Naive thymus-derived CD4-positive, alpha-beta T cell (primary cell): ENCODE measurements at regions not wholly inside any gene's neighbourhood (a gene's known extent, or its start where the extent isn't known, plus 50 kb on each side); places are given as distances from the start of the nearest gene placed in this dataset.

Source experiments
- ATAC-seq: fragments of 150-1000 bp; cut with Tn5 transposase; 2 replicates; pipeline ENCODE4 v1.10.0; 2021; ENCODE audit warnings: mild to moderate bottlenecking, moderate library complexity
- CTCF ChIA-PET: fragments of 350-600 bp; sonication (Branson Sonifier 250); formaldehyde crosslinking; loops from one replicate; lab custom pipeline; 2021; ENCODE audit warnings: antibody characterized with exemption; lab: Charles Lee
- POLR2A ChIA-PET: fragments of 350-600 bp; sonication (Branson Sonifier 250); formaldehyde crosslinking; loops from one replicate; lab custom pipeline; 2021; ENCODE audit warnings: antibody characterized with exemption, inconsistent platforms; lab: Charles Lee
- DNase-seq, 9 donors: peaks; one replicate each; pipeline versions ENCODE4 v3.0.0 to v3.0.0-alpha.2; 2020 to 2022; ENCODE audit warnings: mixed read lengths in 1 of 9
- H3K27ac ChIP-seq: one replicate; pipeline ENCODE4 v1.7.0; 2013; ENCODE audit warnings: mild to moderate bottlenecking, low read depth, low read length, moderate library complexity
- H3K27me3 ChIP-seq, 2 donors: one replicate each; pipeline ENCODE4 v1.7.0; 2013; ENCODE audit warnings: low read length in 2 of 2, mild to moderate bottlenecking in 2 of 2, moderate library complexity in 2 of 2; ENCODE audit not compliant: control insufficient read depth in 2 of 2, insufficient read depth in 2 of 2
- H3K36me3 ChIP-seq, 3 experiments: 1 replicate in 2 of 3; 2 replicates in 1 of 3; pipeline ENCODE4 v1.7.0; 2013; ENCODE audit warnings: low read length in 3 of 3, mild to moderate bottlenecking in 3 of 3, moderate library complexity in 1 of 3; ENCODE audit not compliant: insufficient read depth in 3 of 3, control insufficient read depth in 2 of 3
- H3K4me1 ChIP-seq, 2 donors: one replicate each; pipeline ENCODE4 v1.7.0; 2013; ENCODE audit warnings: low read length in 2 of 2, mild to moderate bottlenecking in 2 of 2, moderate library complexity in 1 of 2; ENCODE audit not compliant: control insufficient read depth in 2 of 2, insufficient read depth in 2 of 2
- H3K4me3 ChIP-seq: 2 replicates; pipeline ENCODE4 v1.7.0; 2013; ENCODE audit warnings: mild to moderate bottlenecking, low read length
- H3K9me3 ChIP-seq, 3 experiments: 1 replicate in 2 of 3; 2 replicates in 1 of 3; pipeline ENCODE4 v1.7.0; 2013; ENCODE audit warnings: low read length in 3 of 3; ENCODE audit not compliant: control insufficient read depth in 2 of 3
- H3K27ac Mint-ChIP-seq, 9 donors: one replicate each; pipeline ENCODE4 v1.8.0; 2020 to 2022; ENCODE audit warnings: mixed read lengths in 9 of 9, mild to moderate bottlenecking in 8 of 9, moderate library complexity in 5 of 9, inconsistent platforms in 2 of 9
- H3K27me3 Mint-ChIP-seq, 5 donors: one replicate each; pipeline ENCODE4 v1.8.0; 2021 to 2022; ENCODE audit warnings: mixed read lengths in 5 of 5, mild to moderate bottlenecking in 1 of 5
- H3K36me3 Mint-ChIP-seq, 5 donors: one replicate each; pipeline ENCODE4 v1.8.0; 2020 to 2022; ENCODE audit warnings: mixed read lengths in 5 of 5, mild to moderate bottlenecking in 3 of 5, inconsistent platforms in 1 of 5
- H3K4me1 Mint-ChIP-seq, 7 donors: one replicate each; pipeline ENCODE4 v1.8.0; 2020 to 2022; ENCODE audit warnings: mixed read lengths in 7 of 7, mild to moderate bottlenecking in 3 of 7, inconsistent platforms in 1 of 7
- H3K4me3 Mint-ChIP-seq, 10 donors: one replicate each; pipeline ENCODE4 v1.8.0; 2020 to 2022; ENCODE audit warnings: mild to moderate bottlenecking in 10 of 10, mixed read lengths in 10 of 10, moderate library complexity in 6 of 10, inconsistent platforms in 2 of 10
- H3K9me3 Mint-ChIP-seq, 11 donors: one replicate each; pipeline ENCODE4 v1.8.0; 2020 to 2022; ENCODE audit warnings: mixed read lengths in 11 of 11, mild to moderate bottlenecking in 4 of 11, inconsistent platforms in 1 of 11, moderate library complexity in 1 of 11
- intact Hi-C, 2 donors: fragments of 100-400 bp; cut with micrococcal nuclease; formaldehyde crosslinking; loops; one replicate each; pipeline ENCODE4 v1.15.1; 2023

DNA sequence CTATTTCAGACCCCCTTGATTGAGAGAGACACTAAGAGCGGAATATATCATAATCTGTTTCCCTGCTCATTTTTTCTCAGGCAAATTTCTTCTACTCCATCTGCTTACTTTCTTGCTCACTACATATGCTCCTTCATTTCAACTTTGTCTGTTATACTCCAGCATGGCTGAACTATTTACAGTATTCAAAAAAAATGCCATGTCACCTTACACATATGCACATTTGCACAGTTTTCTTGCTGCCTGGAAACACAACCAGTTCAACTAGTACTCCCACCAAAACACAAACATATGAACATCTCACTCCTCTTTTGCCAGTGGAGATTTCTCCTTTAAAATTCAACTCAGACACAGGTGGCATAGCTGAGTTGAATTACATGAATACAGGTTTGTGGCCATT lies 1142.1 kb upstream of the CADM2 start:
- no peaks in the 10 kb centered on the region for H3K9me3 ChIP-seq
- Mint-ChIP-seq H3K9me3 (peaks cover 0 to 22% (median 7%) of the 10 kb centered on the region in 11 donors), H3K36me3 (no peaks in the 10 kb centered on the region), H3K27me3 (no peaks in the 10 kb centered on the region), H3K27ac (no peak overlapping the region), H3K4me1 (no peaks in the 10 kb centered on the region), H3K4me3 (no peak overlapping the region)
- H3K27ac ChIP-seq = no peak overlapping the region
- intact Hi-C loops = no loop called here
- H3K27me3 ChIP-seq = no peaks in the 10 kb centered on the region
- no peaks in the 10 kb centered on the region for H3K4me1 ChIP-seq
- no peaks in the 10 kb centered on the region for H3K36me3 ChIP-seq
- DNase-seq (no peak), ATAC-seq (no peak)
- POLR2A ChIA-PET = no interaction called here
- CTCF ChIA-PET = no interaction called here
- H3K4me3 ChIP-seq = no peak overlapping the region

DNA sequence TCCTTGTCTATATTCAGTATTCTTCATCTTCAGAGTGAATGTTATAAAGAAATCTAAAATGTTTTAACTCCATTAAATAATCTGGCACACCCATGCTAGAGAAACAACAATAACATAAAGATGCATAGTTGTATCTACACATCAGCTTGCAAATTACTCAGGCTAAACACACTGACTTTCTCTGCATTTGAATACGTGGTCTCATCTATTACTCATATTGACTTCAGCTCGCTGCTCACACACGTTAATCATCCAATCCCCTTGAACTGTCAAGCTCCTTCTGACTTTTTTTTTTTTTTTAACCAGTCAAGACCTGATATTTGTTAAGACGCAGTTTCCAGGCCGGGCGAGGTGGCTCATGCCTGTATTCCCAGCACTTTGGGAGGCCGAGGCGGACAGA lies 1137.3 kb upstream of the CADM2 start:
- intact Hi-C loops = no loop called here
- Mint-ChIP-seq H3K36me3 (no peaks in the 10 kb centered on the region), H3K27ac (no peak overlapping the region), H3K4me1 (no peaks in the 10 kb centered on the region), H3K27me3 (no peaks in the 10 kb centered on the region), H3K4me3 (no peak overlapping the region), H3K9me3 (peaks cover 0 to 23% (median 7%) of the 10 kb centered on the region in 11 donors)
- no peak overlapping the region for H3K4me3 ChIP-seq
- ChIA-PET CTCF (no interaction called here), POLR2A (no interaction called here)
- no peaks in the 10 kb centered on the region for H3K4me1 ChIP-seq
- no peaks in the 10 kb centered on the region for H3K9me3 ChIP-seq
- H3K27ac ChIP-seq = no peak overlapping the region
- DNase-seq (no peak), ATAC-seq (no peak)
- no peaks in the 10 kb centered on the region for H3K36me3 ChIP-seq
- H3K27me3 ChIP-seq = no peaks in the 10 kb centered on the region

DNA sequence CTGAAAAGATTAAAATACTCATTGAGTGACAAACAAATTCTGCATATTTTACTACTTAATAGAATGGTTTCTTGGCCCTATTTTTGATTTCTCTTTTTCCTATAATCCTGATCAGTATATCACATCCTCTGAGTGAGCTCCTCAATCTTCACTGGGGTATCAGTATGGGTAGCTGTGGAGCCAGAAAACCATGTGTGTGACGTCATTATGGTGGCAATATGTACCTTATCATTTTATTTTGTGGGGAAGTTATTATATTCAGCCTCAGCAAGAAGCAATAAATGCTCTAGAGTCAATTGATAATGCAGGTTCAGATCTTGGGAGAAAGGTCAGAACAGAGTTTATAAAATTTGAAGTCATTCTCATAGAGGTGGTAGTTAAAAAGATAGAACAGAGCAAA lies 1135.7 kb upstream of the CADM2 start:
- Mint-ChIP-seq H3K27me3 (no peaks in the 10 kb centered on the region), H3K4me1 (no peaks in the 10 kb centered on the region), H3K27ac (no peak overlapping the region), H3K36me3 (no peaks in the 10 kb centered on the region), H3K9me3 (peaks cover 0 to 23% (median 7%) of the 10 kb centered on the region in 11 donors), H3K4me3 (no peak overlapping the region)
- ChIA-PET POLR2A (no interaction called here), CTCF (no interaction called here)
- no peak for ATAC-seq
- H3K36me3 ChIP-seq = no peaks in the 10 kb centered on the region
- intact Hi-C loops = no loop called here
- no peak overlapping the region for H3K27ac ChIP-seq
- DNase-seq = no peak
- H3K4me3 ChIP-seq = no peak overlapping the region
- H3K9me3 ChIP-seq = no peaks in the 10 kb centered on the region
- H3K4me1 ChIP-seq = no peaks in the 10 kb centered on the region
- no peaks in the 10 kb centered on the region for H3K27me3 ChIP-seq

DNA sequence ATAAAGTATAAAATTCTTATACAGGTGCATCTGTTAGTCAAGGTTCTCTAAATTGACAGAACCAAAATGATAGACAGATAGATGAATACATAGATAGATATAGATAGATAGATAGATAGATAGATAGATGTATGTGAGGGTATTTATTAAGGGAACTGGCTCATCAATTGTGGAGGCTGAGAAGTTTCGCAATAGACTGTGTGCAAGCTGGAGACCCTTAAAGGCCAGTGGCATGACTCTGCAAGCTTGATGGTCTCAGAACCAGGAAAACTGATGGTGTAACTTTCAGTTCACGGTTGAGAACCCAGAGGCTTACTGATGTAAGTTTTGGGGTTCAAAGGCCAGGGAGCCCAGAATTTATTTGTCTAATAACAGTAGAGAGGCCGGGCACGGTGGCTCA lies 1123.7 kb upstream of the CADM2 start:
- ATAC-seq = no peak
- intact Hi-C loops = no loop called here
- H3K4me1 Mint-ChIP-seq = no peaks in the 10 kb centered on the region
- H3K4me3 Mint-ChIP-seq = no peak overlapping the region
- ChIA-PET CTCF (no interaction called here), POLR2A (no interaction called here)
- no peak for DNase-seq
- H3K27me3 ChIP-seq = no peaks in the 10 kb centered on the region
- H3K36me3 Mint-ChIP-seq = no peaks in the 10 kb centered on the region
- no peak overlapping the region for H3K27ac ChIP-seq
- no peaks in the 10 kb centered on the region for H3K36me3 ChIP-seq
- H3K4me1 ChIP-seq = no peaks in the 10 kb centered on the region
- H3K27me3 Mint-ChIP-seq = no peaks in the 10 kb centered on the region
- peaks cover 0 to 11% (median 3%) of the 10 kb centered on the region in 11 donors for H3K9me3 Mint-ChIP-seq
- H3K27ac Mint-ChIP-seq = no peak overlapping the region
- no peaks in the 10 kb centered on the region for H3K9me3 ChIP-seq
- no peak overlapping the region for H3K4me3 ChIP-seq

DNA sequence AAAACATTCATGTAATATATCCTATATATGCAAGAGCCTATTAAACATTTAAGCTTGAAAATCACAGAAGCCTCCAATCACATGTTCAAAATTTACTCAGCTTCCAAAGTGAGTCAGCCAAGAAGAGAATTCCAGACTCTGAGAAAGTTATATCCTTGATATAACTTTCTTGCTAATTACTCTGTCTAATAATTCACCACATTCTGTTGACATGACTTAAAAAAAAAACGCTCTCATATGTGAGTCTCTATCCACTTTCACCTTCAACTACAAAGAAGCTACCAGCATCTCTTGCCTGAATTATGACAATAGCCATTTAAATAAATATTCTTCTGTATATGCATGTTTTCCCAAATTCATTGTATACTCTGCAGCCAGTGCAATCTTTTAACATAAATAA lies 1116.3 kb upstream of the CADM2 start:
- POLR2A ChIA-PET = no interaction called here
- Mint-ChIP-seq H3K27me3 (no peaks in the 10 kb centered on the region), H3K4me3 (no peak overlapping the region), H3K4me1 (no peaks in the 10 kb centered on the region), H3K36me3 (no peaks in the 10 kb centered on the region), H3K27ac (no peak overlapping the region), H3K9me3 (peaks cover 0 to 14% (median 1%) of the 10 kb centered on the region in 11 donors)
- no peaks in the 10 kb centered on the region for H3K36me3 ChIP-seq
- H3K27me3 ChIP-seq = no peaks in the 10 kb centered on the region
- CTCF ChIA-PET = no interaction called here
- H3K27ac ChIP-seq = no peak overlapping the region
- DNase-seq = no peak
- ATAC-seq = no peak
- intact Hi-C loops = no loop called here
- H3K9me3 ChIP-seq = no peaks in the 10 kb centered on the region
- no peak overlapping the region for H3K4me3 ChIP-seq
- H3K4me1 ChIP-seq = no peaks in the 10 kb centered on the region

DNA sequence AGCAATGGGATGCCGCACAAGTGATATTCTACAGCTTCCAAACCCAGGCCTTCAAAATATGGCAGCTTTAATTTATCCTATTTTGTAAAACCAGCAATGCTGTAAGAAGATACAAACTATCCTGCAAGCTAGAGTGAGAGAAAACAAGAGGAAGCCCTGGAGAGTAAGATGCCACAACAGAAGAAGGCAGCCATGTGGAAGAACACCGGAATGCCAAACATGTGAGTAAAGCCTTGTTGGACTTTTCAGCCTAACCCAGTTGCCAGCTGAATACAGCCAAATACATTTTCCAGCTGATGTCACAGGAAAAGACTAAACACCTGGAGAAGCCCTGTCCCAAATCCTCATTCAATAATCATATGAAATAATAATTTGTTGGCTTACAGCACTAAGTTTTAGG lies 1115.1 kb upstream of the CADM2 start:
- intact Hi-C loops = no loop called here
- CTCF ChIA-PET = no interaction called here
- H3K4me1 Mint-ChIP-seq = no peaks in the 10 kb centered on the region
- Histone ChIP-seq H3K27ac (no peak overlapping the region), H3K36me3 (no peaks in the 10 kb centered on the region), H3K9me3 (no peaks in the 10 kb centered on the region), H3K27me3 (no peaks in the 10 kb centered on the region), H3K4me3 (no peak overlapping the region), H3K4me1 (no peaks in the 10 kb centered on the region)
- POLR2A ChIA-PET = no interaction called here
- DNase-seq = no peak
- no peaks in the 10 kb centered on the region for H3K27me3 Mint-ChIP-seq
- peaks cover 0 to 14% (median under 1%) of the 10 kb centered on the region in 11 donors for H3K9me3 Mint-ChIP-seq
- H3K36me3 Mint-ChIP-seq = no peaks in the 10 kb centered on the region
- H3K4me3 Mint-ChIP-seq = no peak overlapping the region
- ATAC-seq = no peak
- H3K27ac Mint-ChIP-seq = no peak overlapping the region

DNA sequence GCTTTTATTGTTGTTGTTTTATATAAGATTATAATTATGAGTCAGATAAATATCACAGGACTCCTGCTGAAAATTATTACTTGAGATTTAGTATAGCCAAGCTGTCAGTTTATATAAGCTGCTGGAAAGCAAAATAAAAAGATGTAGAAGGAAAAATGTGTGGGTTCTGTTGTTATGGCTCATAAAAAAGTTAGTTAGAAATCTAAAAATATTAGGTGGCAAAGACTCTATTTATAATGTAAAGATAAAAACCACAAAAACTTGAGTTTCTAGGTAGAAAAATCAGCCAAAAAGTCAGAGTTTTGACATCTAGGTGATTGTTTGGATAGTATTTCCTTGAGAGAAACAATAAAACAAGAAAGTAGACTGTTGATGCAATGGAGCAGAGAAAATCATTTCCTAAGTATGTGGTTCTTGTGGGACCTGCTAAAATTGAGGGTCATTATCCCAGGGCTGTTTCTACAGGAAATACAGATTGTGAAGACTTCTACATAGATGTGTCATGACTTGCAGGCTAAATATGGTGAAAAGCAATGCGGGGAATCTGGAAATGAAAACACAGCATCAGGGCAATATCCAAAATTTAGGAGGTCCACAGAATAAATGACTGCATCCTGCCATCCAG lies 1109.6 kb upstream of the CADM2 start:
- no peaks in the 10 kb centered on the region for H3K27me3 Mint-ChIP-seq
- no peak overlapping the region for H3K4me3 ChIP-seq
- no peaks in the 10 kb centered on the region for H3K27me3 ChIP-seq
- no peak for DNase-seq
- no peaks in the 10 kb centered on the region for H3K4me1 ChIP-seq
- no peak overlapping the region for H3K27ac Mint-ChIP-seq
- no peak overlapping the region for H3K4me3 Mint-ChIP-seq
- POLR2A ChIA-PET = no interaction called here
- H3K36me3 ChIP-seq = no peaks in the 10 kb centered on the region
- H3K27ac ChIP-seq = no peak overlapping the region
- H3K4me1 Mint-ChIP-seq = no peaks in the 10 kb centered on the region
- intact Hi-C loops = no loop called here
- CTCF ChIA-PET = no interaction called here
- no peaks in the 10 kb centered on the region for H3K36me3 Mint-ChIP-seq
- no peak for ATAC-seq
- H3K9me3 ChIP-seq = no peaks in the 10 kb centered on the region
- peaks cover 0 to 18% (median 0%) of the 10 kb centered on the region in 11 donors for H3K9me3 Mint-ChIP-seq
